NT2/D1 (cell line): ENCODE measurements at regions not wholly inside any gene's neighbourhood (a gene's known extent, or its start where the extent isn't known, plus 50 kb on each side); places are given as distances from the start of the nearest gene placed in this dataset.

Experiments
- YY1 ChIP-seq: IDR thresholded peaks from 2 replicates; pipeline ENCODE4 v1.6.1; 2011; ENCODE audit not compliant: insufficient read length, insufficient read depth
- ZNF274 ChIP-seq: IDR thresholded peaks from 2 replicates; pipeline ENCODE4 v1.6.1; 2011; ENCODE audit warnings: mild to moderate bottlenecking, low read depth, low read length

DNA sequence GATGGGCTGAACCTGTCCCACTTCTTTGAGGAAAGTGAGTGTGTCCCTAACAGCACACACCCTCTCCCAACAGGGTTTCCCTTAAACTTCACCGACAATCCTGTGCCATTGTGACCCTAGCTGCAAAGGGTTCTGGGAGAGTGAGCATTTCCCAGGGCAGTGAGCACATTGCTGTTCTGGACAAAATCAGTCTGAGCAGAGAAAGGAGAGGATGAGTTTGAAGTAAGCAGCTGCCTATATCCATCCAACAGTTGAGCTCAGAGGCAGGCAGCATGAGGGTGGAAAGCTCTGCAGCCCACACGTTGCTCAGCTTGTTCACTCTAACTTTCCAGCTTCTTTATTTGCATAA is 296.5 kb upstream of the MAF start:
- TF ChIP-seq ZNF274 (no peak), YY1 (no peak)
